Kidney (tissue), 13 donors: ENCODE measurements at regions not wholly inside any gene's neighbourhood (a gene's known extent, or its start where the extent isn't known, plus 50 kb on each side); places are given as distances from the start of the nearest gene placed in this dataset.
A peak's percentile ranks its signal among the peaks of the same experiment; 100 is the strongest.

Experiments used
- DNase-seq, 5 donors: peaks; one replicate each; pipeline ENCODE4 v3.0.0-alpha.2; 2013 to 2020
- FAIRE-seq: peaks from 2 replicates; lab custom pipeline; 2012; peaks lifted over from hg19 to GRCh38; lab: Jason Lieb, UNC
- H3K27ac ChIP-seq, 2 donors: one replicate each; pipeline ENCODE4 v1.7.0; 2013; ENCODE audit warnings: low read depth in 2 of 2, low read length in 2 of 2, inconsistent platforms in 1 of 2
- H3K27me3 ChIP-seq: one replicate; pipeline ENCODE4 v1.7.1; 2013; ENCODE audit warnings: low read length, inconsistent platforms; ENCODE audit not compliant: control insufficient read depth, insufficient read depth
- H3K36me3 ChIP-seq, 3 donors: one replicate each; pipeline versions ENCODE4 v1.7.0 to v1.7.1; 2013; ENCODE audit warnings: low read length in 3 of 3, control low read depth in 1 of 3, inconsistent platforms in 1 of 3; ENCODE audit not compliant: insufficient read depth in 3 of 3, control insufficient read depth in 2 of 3
- H3K4me1 ChIP-seq, 3 donors: one replicate each; pipeline versions ENCODE4 v1.7.0 to v1.7.1; 2013; ENCODE audit warnings: low read length in 3 of 3, inconsistent platforms in 1 of 3, low read depth in 1 of 3; ENCODE audit not compliant: control insufficient read depth in 2 of 3, insufficient read depth in 2 of 3
- H3K4me3 ChIP-seq, 3 donors: one replicate each; pipeline versions ENCODE4 v1.7.0 to v1.8.1; 2013; ENCODE audit warnings: low read length in 3 of 3, control low read depth in 1 of 3, inconsistent platforms in 1 of 3
- H3K9ac ChIP-seq, 3 donors: one replicate each; pipeline versions ENCODE4 v1.7.0 to v1.7.1; 2013; ENCODE audit warnings: low read length in 3 of 3, control low read depth in 1 of 3, inconsistent platforms in 1 of 3
- H3K9me3 ChIP-seq, 3 donors: one replicate each; pipeline versions ENCODE4 v1.7.0 to v1.7.1; 2013; ENCODE audit warnings: low read length in 3 of 3, control low read depth in 1 of 3, inconsistent platforms in 1 of 3; ENCODE audit not compliant: control insufficient read depth in 2 of 3, insufficient read depth in 1 of 3
- intact Hi-C: fragments of 100-400 bp; cut with DNase I; formaldehyde crosslinking; loops from one replicate; pipeline ENCODE4 v1.11.1; 2022
- TF ChIP-seq, protein P1 (sequence below): IDR thresholded peaks from 3 replicates; pipeline ENCODE4 v1.5.1; 2012; ENCODE audit warnings: mild to moderate bottlenecking, moderate library complexity, borderline replicate concordance; ENCODE audit not compliant: insufficient read depth; ENCODE audit errors: extremely low read depth
- donor health status: control.
- donor health status: control.
- donor health status: control.
- donor health status: control.
- donor health status: control.
- donor health status: DM: yes; HTN: yes; CAD: no.
- donor health status: Normal renal cell carcinoma (clear cell type).

DNA sequence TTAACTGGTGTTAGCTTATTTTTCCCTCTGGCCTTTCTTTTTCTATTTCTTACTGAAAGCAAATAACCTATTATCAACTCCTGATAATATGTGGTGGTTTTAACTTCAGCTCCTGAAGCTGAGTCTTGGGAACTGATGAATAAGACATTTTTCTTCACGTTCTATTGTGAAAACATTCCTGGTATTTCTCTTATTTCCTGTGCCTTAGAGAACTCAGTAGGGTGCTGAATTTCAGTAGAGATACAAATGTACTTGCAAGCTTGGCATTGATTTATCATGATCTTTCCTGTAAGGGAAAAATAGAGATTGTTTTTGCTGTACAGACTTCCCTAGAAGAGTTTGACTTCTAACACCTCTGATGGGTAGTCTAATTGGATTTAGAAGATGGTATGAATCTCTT is 52.8 kb upstream of the DCC start:
- no peaks in the 10 kb centered on the region for H3K27me3 ChIP-seq
- DNase-seq (no peak), FAIRE-seq (no peak)
- no peak overlapping the region for H3K9ac ChIP-seq
- H3K4me1 ChIP-seq: no peaks in the 10 kb centered on the region
- no peak overlapping the region for H3K27ac ChIP-seq
- no peak overlapping the region for H3K4me3 ChIP-seq
- intact Hi-C loops: no loop called here
- TF ChIP-seq, protein P1, sequence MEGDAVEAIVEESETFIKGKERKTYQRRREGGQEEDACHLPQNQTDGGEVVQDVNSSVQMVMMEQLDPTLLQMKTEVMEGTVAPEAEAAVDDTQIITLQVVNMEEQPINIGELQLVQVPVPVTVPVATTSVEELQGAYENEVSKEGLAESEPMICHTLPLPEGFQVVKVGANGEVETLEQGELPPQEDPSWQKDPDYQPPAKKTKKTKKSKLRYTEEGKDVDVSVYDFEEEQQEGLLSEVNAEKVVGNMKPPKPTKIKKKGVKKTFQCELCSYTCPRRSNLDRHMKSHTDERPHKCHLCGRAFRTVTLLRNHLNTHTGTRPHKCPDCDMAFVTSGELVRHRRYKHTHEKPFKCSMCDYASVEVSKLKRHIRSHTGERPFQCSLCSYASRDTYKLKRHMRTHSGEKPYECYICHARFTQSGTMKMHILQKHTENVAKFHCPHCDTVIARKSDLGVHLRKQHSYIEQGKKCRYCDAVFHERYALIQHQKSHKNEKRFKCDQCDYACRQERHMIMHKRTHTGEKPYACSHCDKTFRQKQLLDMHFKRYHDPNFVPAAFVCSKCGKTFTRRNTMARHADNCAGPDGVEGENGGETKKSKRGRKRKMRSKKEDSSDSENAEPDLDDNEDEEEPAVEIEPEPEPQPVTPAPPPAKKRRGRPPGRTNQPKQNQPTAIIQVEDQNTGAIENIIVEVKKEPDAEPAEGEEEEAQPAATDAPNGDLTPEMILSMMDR: no peak
- H3K36me3 ChIP-seq: no peaks in the 10 kb centered on the region
- no peaks in the 10 kb centered on the region for H3K9me3 ChIP-seq

GRCh38 chr18:52288403-52289004 is 51.5 kb upstream of the DCC start:
- Histone ChIP-seq H3K36me3 (no peaks in the 10 kb centered on the region), H3K4me3 (no peak overlapping the region), H3K27me3 (no peaks in the 10 kb centered on the region), H3K9me3 (no peaks in the 10 kb centered on the region), H3K9ac (no peak overlapping the region), H3K4me1 (no peaks in the 10 kb centered on the region), H3K27ac (no peak overlapping the region)
- TF ChIP-seq, protein P1: peak; percentile 58
- FAIRE-seq (no peak), DNase-seq (peak in 3 of 5 donors; percentile 24 to 30 (median 26))
- intact Hi-C loops: no loop called here

DNA sequence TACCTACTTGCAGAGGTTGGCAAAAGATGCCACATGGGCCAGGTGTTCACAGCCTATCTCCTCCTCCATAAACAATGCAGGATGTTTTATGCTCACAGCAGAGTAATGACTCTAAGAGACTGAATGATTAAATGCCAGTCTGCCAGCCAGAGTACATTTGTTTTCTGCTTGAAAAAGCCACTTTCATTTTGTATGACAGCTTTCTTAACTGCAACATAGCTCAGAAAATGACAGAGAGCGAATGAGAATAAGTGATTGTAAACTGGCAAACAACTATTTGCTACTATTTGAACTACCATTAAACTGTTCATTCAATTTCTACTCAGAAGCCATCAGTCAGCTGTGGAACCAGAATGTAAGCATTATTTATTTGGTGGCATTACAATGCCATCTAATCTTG is 50.6 kb upstream of the DCC start:
- no peak overlapping the region for H3K27ac ChIP-seq

More for the DNA sequence above, 50.6 kb upstream of the DCC start:
- intact Hi-C loops: no loop called here
- DNase-seq (no peak), FAIRE-seq (no peak)
- no peak overlapping the region for H3K4me3 ChIP-seq
- H3K9me3 ChIP-seq: no peaks in the 10 kb centered on the region
- H3K36me3 ChIP-seq: no peaks in the 10 kb centered on the region
- TF ChIP-seq, protein P1: no peak
- H3K4me1 ChIP-seq: no peaks in the 10 kb centered on the region
- no peak overlapping the region for H3K9ac ChIP-seq
- no peaks in the 10 kb centered on the region for H3K27me3 ChIP-seq
